Upper lobe of left lung (tissue), 6 donors: ENCODE measurements at regions not wholly inside any gene's neighbourhood (a gene's known extent, or its start where the extent isn't known, plus 50 kb on each side); places are given as distances from the start of the nearest gene placed in this dataset.
A peak's percentile ranks its signal among the peaks of the same experiment; 100 is the strongest.

ENCODE experiments used
- ATAC-seq, 2 donors: fragments of 200-7000 bp; cut with Tn5 transposase; one replicate each; pipeline ENCODE4 v1.9.1; 2022; ENCODE audit warnings: mild to moderate bottlenecking in 2 of 2, moderate library complexity in 2 of 2; ENCODE audit not compliant: low FRiP score in 2 of 2
- DNase-seq, 2 donors: peaks; one replicate each; pipeline ENCODE4 v3.0.0-alpha.2; 2019 to 2020
- H3K27ac ChIP-seq, 4 donors: fragments of 200-600 bp; sonication (generic); one replicate each; pipeline ENCODE4 v1.5.1; 2016 to 2019
- H3K27me3 ChIP-seq, 4 donors: fragments of 200-600 bp; sonication (generic); one replicate each; pipeline ENCODE4 v1.5.1; 2017 to 2019
- H3K36me3 ChIP-seq, 4 donors: fragments of 200-600 bp; sonication (generic); one replicate each; pipeline ENCODE4 v1.5.1; 2016 to 2019
- H3K4me1 ChIP-seq, 4 donors: fragments of 200-600 bp; sonication (generic); one replicate each; pipeline ENCODE4 v1.5.1; 2018 to 2019
- H3K4me3 ChIP-seq, 4 donors: fragments of 200-600 bp; sonication (generic); one replicate each; pipeline ENCODE4 v1.5.1; 2017 to 2019; ENCODE audit warnings: mild to moderate bottlenecking in 2 of 4, moderate library complexity in 1 of 4
- H3K9me3 ChIP-seq, 4 donors: fragments of 200-600 bp; sonication (generic); one replicate each; pipeline ENCODE4 v1.5.1; 2018 to 2019
- CTCF ChIP-seq, 6 experiments: fragments of 450-650 bp in 4 of 6; fragments of 200-600 bp in 2 of 6; sonication (generic) in 2 of 6; IDR thresholded peaks; one replicate each; pipeline ENCODE4 v1.5.1; 2016 to 2019; ENCODE audit warnings: antibody characterized with exemption in 6 of 6
- EP300 ChIP-seq, 4 donors: sonication (generic); formaldehyde crosslinking; IDR thresholded peaks; one replicate each; pipeline ENCODE4 v1.5.1; 2017; ENCODE audit warnings: antibody characterized with exemption in 4 of 4, control low read depth in 2 of 4
- POLR2A ChIP-seq, 4 donors: fragments of 450-650 bp; IDR thresholded peaks; one replicate each; pipeline ENCODE4 v1.5.1; 2016 to 2017; ENCODE audit warnings: antibody characterized with exemption in 4 of 4, mild to moderate bottlenecking in 2 of 4
- POLR2AphosphoS5 ChIP-seq, 2 donors: sonication (generic); formaldehyde crosslinking; IDR thresholded peaks; one replicate each; pipeline ENCODE4 v1.5.1; 2017; ENCODE audit warnings: antibody characterized with exemption in 2 of 2
- WGBS, 2 donors: methylation state at CpG; one replicate each; pipeline ENCODE4 v1.1.5; 2017 to 2018; 5-methylcytosine and 5-hydroxymethylcytosine counted together
- donor health status: DM: no; HTN: no; CAD: no; lungs with moderate emphysema.
- donor health status: DM: no; HTN: yes; CAD: no; lungs with severe emphysema.

DNA sequence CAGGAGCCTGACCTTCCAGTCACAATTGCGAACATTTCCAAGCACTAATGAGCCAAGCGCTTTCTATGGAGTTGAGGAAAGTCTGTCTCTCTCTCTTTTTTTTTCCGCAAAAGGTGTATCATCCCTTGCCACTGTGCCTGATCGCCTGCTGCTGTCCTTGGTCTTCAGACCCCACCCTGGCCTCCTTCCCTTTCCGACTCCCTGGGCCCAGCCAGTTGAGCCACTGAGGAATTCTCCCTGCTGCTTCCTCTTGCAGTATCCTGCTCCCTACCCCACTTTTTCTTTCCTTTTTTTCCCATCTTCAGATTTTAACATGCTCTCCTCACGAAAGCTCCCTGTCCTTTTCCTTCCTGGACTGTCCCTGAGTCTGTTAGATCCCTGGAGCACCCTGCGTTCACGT, 396.5 kb upstream of the C2CD4B start:
- no peaks in the 10 kb centered on the region for H3K36me3 ChIP-seq
- no peak for DNase-seq
- peak overlapping the region in 1 of 4 donors; percentile 15 for H3K4me3 ChIP-seq
- H3K9me3 ChIP-seq, result no peaks in the 10 kb centered on the region
- peaks cover 10 to 24% (median 16%) of the 10 kb centered on the region in 4 donors for H3K4me1 ChIP-seq
- no peak for ATAC-seq
- no peak for TF ChIP-seq EP300 (IDR thresholded peaks at IDR 0.05)
- TF ChIP-seq CTCF (IDR thresholded peaks at IDR 0.05), result no peak
- TF ChIP-seq POLR2AphosphoS5 (IDR thresholded peaks at IDR 0.05), result no peak
- TF ChIP-seq POLR2A (IDR thresholded peaks at IDR 0.05), result no peak
- no peak overlapping the region for H3K27ac ChIP-seq
- 74 to 77% methylated on average over 8 of the region's 8 CpGs for WGBS, 2 donors
- no peaks in the 10 kb centered on the region for H3K27me3 ChIP-seq

GRCh38 chr15:62564886-62565633, 400.0 kb upstream of the C2CD4B start:
- Histone ChIP-seq H3K27me3 (no peaks in the 10 kb centered on the region), H3K9me3 (no peaks in the 10 kb centered on the region), H3K27ac (no peak overlapping the region), H3K4me1 (peaks cover 6 to 21% (median 13%) of the 10 kb centered on the region in 4 donors), H3K4me3 (no peak overlapping the region), H3K36me3 (no peaks in the 10 kb centered on the region)
- no peak for TF ChIP-seq POLR2AphosphoS5 (IDR thresholded peaks at IDR 0.05)
- no peak for TF ChIP-seq EP300 (IDR thresholded peaks at IDR 0.05)
- no peak for TF ChIP-seq POLR2A (IDR thresholded peaks at IDR 0.05)
- ATAC-seq (no peak), DNase-seq (no peak)
- 50 to 71% methylated on average over 4 of the region's 4 CpGs for WGBS, 2 donors

DNA sequence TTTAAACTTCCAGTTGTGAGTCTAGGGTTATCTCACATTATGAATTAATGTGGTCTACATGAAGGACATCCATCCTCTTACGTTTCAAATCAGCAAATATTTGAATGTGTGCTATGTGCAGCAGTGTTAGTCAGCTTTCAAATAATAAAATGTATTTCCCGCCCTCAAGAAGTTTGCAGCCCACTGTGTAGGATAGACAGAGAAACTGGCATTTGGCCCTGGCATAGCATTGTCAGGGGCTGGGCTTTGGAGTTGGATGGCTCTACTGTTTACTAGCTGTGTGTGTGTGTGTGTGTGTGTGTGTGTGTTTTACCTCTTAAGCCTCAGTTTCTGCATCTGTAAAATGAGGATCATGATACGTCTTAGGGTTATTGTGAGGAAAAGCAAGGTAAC, 400.5 kb upstream of the C2CD4B start:
- TF ChIP-seq CTCF (IDR thresholded peaks at IDR 0.05) (no peak), EP300 (IDR thresholded peaks at IDR 0.05) (no peak)
- no peak for DNase-seq

GRCh38 chr15:62566248-62566647, 401.2 kb upstream of the C2CD4B start:
- Histone ChIP-seq H3K9me3 (no peaks in the 10 kb centered on the region), H3K27me3 (no peaks in the 10 kb centered on the region), H3K4me3 (no peak overlapping the region), H3K36me3 (no peaks in the 10 kb centered on the region), H3K27ac (no peak overlapping the region), H3K4me1 (peaks cover under 1 to 22% (median 10%) of the 10 kb centered on the region in 4 donors)
- no peak for TF ChIP-seq POLR2A (IDR thresholded peaks at IDR 0.05)
- no peak for TF ChIP-seq POLR2AphosphoS5 (IDR thresholded peaks at IDR 0.05)
- no peak for TF ChIP-seq CTCF (IDR thresholded peaks at IDR 0.05)
- TF ChIP-seq EP300 (IDR thresholded peaks at IDR 0.05), result no peak
- WGBS, 2 donors, result 88% methylated on average over 5 of the region's 5 CpGs
- ATAC-seq, result no peak
- DNase-seq, result no peak

More for the DNA sequence above, 400.5 kb upstream of the C2CD4B start:
- Histone ChIP-seq H3K27ac (no peak overlapping the region), H3K27me3 (no peaks in the 10 kb centered on the region), H3K4me1 (peaks cover 4 to 24% (median 16%) of the 10 kb centered on the region in 4 donors), H3K4me3 (no peak overlapping the region), H3K36me3 (no peaks in the 10 kb centered on the region), H3K9me3 (no peaks in the 10 kb centered on the region)
- ATAC-seq, result no peak
- 61 to 69% methylated on average over 3 of the region's 3 CpGs for WGBS, 2 donors

- H3K36me3 ChIP-seq, result no peaks in the 10 kb centered on the region
- H3K9me3 ChIP-seq, result no peaks in the 10 kb centered on the region
- WGBS, 2 donors, result 93 to 95% methylated on average over 9 of the region's 9 CpGs
- peaks cover 0 to 16% (median 4%) of the 10 kb centered on the region in 4 donors for H3K4me1 ChIP-seq
- no peaks in the 10 kb centered on the region for H3K27me3 ChIP-seq
- H3K4me3 ChIP-seq, result no peak overlapping the region
- TF ChIP-seq POLR2A (IDR thresholded peaks at IDR 0.05) (no peak), EP300 (IDR thresholded peaks at IDR 0.05) (no peak), POLR2AphosphoS5 (IDR thresholded peaks at IDR 0.05) (no peak), CTCF (IDR thresholded peaks at IDR 0.05) (no peak)
- DNase-seq, result no peak
- no peak for ATAC-seq
- no peak overlapping the region for H3K27ac ChIP-seq
Observed at GRCh38 chr15:62567501-62567900, 402.4 kb upstream of the C2CD4B start.
